LNCaP clone FGC (cell line): ENCODE measurements at regions not wholly inside any gene's neighbourhood (a gene's known extent, or its start where the extent isn't known, plus 50 kb on each side); places are given as distances from the start of the nearest gene placed in this dataset.

Experiments used
- DNase-seq: peaks from one replicate; pipeline ENCODE4 v3.0.0-alpha.2; 2011; ENCODE audit warnings: low read depth
- H3K4me3 ChIP-seq: 2 replicates; pipeline ENCODE4 v1.5.1; 2011; ENCODE audit warnings: mild to moderate bottlenecking, low read depth, low read length, control low read depth
- CTCF ChIP-seq: IDR thresholded peaks from 2 replicates; pipeline ENCODE4 v1.5.1; 2012; ENCODE audit warnings: mild to moderate bottlenecking; ENCODE audit not compliant: control insufficient read depth, insufficient read depth; ENCODE audit errors: extremely low read depth

- no peak overlapping the region for H3K4me3 ChIP-seq
- no peak for TF ChIP-seq CTCF
- no peak for DNase-seq
Observed at GRCh38 chr2:176656776-176657140, 387.5 kb downstream of the MTX2 start.

- H3K4me3 ChIP-seq, result no peak overlapping the region
- no peak for TF ChIP-seq CTCF
- no peak for DNase-seq
Observed at GRCh38 chr2:176657393-176657792, 388.2 kb downstream of the MTX2 start.

GRCh38 chr2:176658708-176659107, 389.5 kb downstream of the MTX2 start:
- no peak for DNase-seq
- no peak overlapping the region for H3K4me3 ChIP-seq
- no peak for TF ChIP-seq CTCF

- no peak for TF ChIP-seq CTCF
- no peak overlapping the region for H3K4me3 ChIP-seq
- DNase-seq, result no peak
Observed at GRCh38 chr2:176662753-176663152, 393.5 kb downstream of the MTX2 start.

- TF ChIP-seq CTCF, result no peak
- DNase-seq, result no peak
- H3K4me3 ChIP-seq, result no peak overlapping the region
Observed at GRCh38 chr2:176664478-176664877, 395.2 kb downstream of the MTX2 start.

- no peak for DNase-seq
- H3K4me3 ChIP-seq, result no peak overlapping the region
- no peak for TF ChIP-seq CTCF
Observed at GRCh38 chr2:176665086-176665485, 395.8 kb downstream of the MTX2 start.

- DNase-seq, result no peak
- no peak for TF ChIP-seq CTCF
- H3K4me3 ChIP-seq, result no peak overlapping the region
Observed at GRCh38 chr2:176668912-176669311, 399.7 kb downstream of the MTX2 start.
